GM19452 (cell line): ENCODE measurements at regions not wholly inside any gene's neighbourhood (a gene's known extent, or its start where the extent isn't known, plus 50 kb on each side); places are given as distances from the start of the nearest gene placed in this dataset.

Source experiments
- ATAC-seq: cut with Tn5 transposase; IDR thresholded peaks from one replicate; pipeline ENCODE4 v1.9.1; 2021; ENCODE audit not compliant: unreplicated experiment

- no peak for ATAC-seq
These were observed 55.4 kb upstream of the SCEL start for GRCh38 chr13:77480066-77480465.

- ATAC-seq = no peak
These were observed 56.2 kb upstream of the SCEL start for GRCh38 chr13:77479326-77479725.

GRCh38 chr13:77477299-77477848 is 58.1 kb upstream of the SCEL start:
- ATAC-seq = no peak

GRCh38 chr13:77476456-77476855 is 59.0 kb upstream of the SCEL start:
- ATAC-seq = no peak

GRCh38 chr13:77475345-77476084 is 60.0 kb upstream of the SCEL start:
- ATAC-seq = no peak

GRCh38 chr13:77470986-77471385 is 64.5 kb upstream of the SCEL start:
- ATAC-seq = no peak

GRCh38 chr13:77466753-77467422 is 68.6 kb upstream of the SCEL start:
- no peak for ATAC-seq

GRCh38 chr13:77465603-77466195 is 69.8 kb upstream of the SCEL start:
- ATAC-seq = no peak

GRCh38 chr13:77460195-77460594 is 75.3 kb upstream of the SCEL start:
- ATAC-seq = peak; percentile 88

- no peak for ATAC-seq
These were observed 75.9 kb upstream of the SCEL start for GRCh38 chr13:77459592-77459991.

- ATAC-seq = no peak
These were observed 76.8 kb upstream of the SCEL start for GRCh38 chr13:77458736-77459135.

- ATAC-seq = no peak
These were observed 77.5 kb upstream of the SCEL start for GRCh38 chr13:77457966-77458365.

GRCh38 chr13:77456271-77456670 is 79.2 kb upstream of the SCEL start:
- no peak for ATAC-seq

GRCh38 chr13:77449265-77449664 is 86.2 kb upstream of the SCEL start:
- ATAC-seq = no peak

- no peak for ATAC-seq
These were observed 86.8 kb upstream of the SCEL start for GRCh38 chr13:77448689-77449088.

GRCh38 chr13:77443511-77443910 is 92.0 kb upstream of the SCEL start:
- no peak for ATAC-seq

GRCh38 chr13:77437267-77437666 is 98.2 kb upstream of the SCEL start:
- ATAC-seq = no peak

- ATAC-seq = no peak
These were observed 101.2 kb upstream of the SCEL start for GRCh38 chr13:77434289-77434688.

GRCh38 chr13:77431449-77431848 is 104.1 kb upstream of the SCEL start:
- ATAC-seq = no peak

- peak; percentile 45 for ATAC-seq
These were observed 103.6 kb upstream of the MYCBP2 start for GRCh38 chr13:77430377-77430951.

GRCh38 chr13:77429320-77430142 is 102.6 kb upstream of the MYCBP2 start:
- ATAC-seq = peak; percentile 72
